PC-3 (cell line): ENCODE measurements at regions not wholly inside any gene's neighbourhood (a gene's known extent, or its start where the extent isn't known, plus 50 kb on each side); places are given as distances from the start of the nearest gene placed in this dataset.

Experiments used
- ATAC-seq: fragments of 200-7000 bp; cut with Tn5 transposase; 2 replicates; pipeline ENCODE4 v1.9.1; 2020; ENCODE audit warnings: mild to moderate bottlenecking, moderate library complexity
- BruUV-seq: library from RNA; stranded (reverse); fragments of 400-500 nt; replicated peaks from 2 replicates; lab custom pipeline; 2021; lab: Mats Ljungman, UMichigan
- CTCF ChIA-PET: fragments of 300-600 bp; sonication (Branson Sonifier 250); formaldehyde crosslinking; loops from one replicate; lab custom pipeline; 2022; ENCODE audit warnings: antibody characterized with exemption; lab: Charles Lee
- POLR2A ChIA-PET: fragments of 300-600 bp; sonication (Branson Sonifier 250); formaldehyde crosslinking; loops from one replicate; lab custom pipeline; 2022; ENCODE audit warnings: antibody characterized with exemption; ENCODE audit not compliant: unreplicated experiment; lab: Charles Lee
- DNase-seq: peaks from one replicate; pipeline ENCODE4 v3.0.0-alpha.2; 2015
- H2AFZ ChIP-seq: fragments of 300-600 bp; sonication (generic); 2 replicates; pipeline ENCODE4 v1.6.0; 2016; ENCODE audit warnings: antibody characterized with exemption, low read length
- H3F3A ChIP-seq: fragments of 300-600 bp; sonication (generic); one replicate; pipeline ENCODE4 v1.6.0; 2017; ENCODE audit warnings: antibody characterized with exemption, low read length, control low read depth, mild to moderate bottlenecking; ENCODE audit not compliant: unreplicated experiment
- H3K27ac ChIP-seq: fragments of 300-600 bp; sonication (generic); 2 replicates; pipeline ENCODE4 v1.5.1; 2016; ENCODE audit warnings: mild to moderate bottlenecking, low read length
- H3K27me3 ChIP-seq: fragments of 300-600 bp; sonication (generic); 2 replicates; pipeline ENCODE4 v1.6.1; 2016; ENCODE audit warnings: low read length, mixed read lengths
- H3K36me3 ChIP-seq: fragments of 300-600 bp; sonication (generic); 2 replicates; pipeline ENCODE4 v1.6.1; 2016; ENCODE audit warnings: low read depth, mixed run types, low read length, mixed read lengths
- H3K4me1 ChIP-seq: fragments of 300-600 bp; sonication (generic); 2 replicates; pipeline ENCODE4 v1.5.1; 2016; ENCODE audit warnings: low read length; ENCODE audit not compliant: insufficient read depth
- H3K4me2 ChIP-seq: fragments of 300-600 bp; sonication (generic); 2 replicates; pipeline ENCODE4 v1.6.0; 2016; ENCODE audit warnings: low read length
- H3K4me3 ChIP-seq: fragments of 300-600 bp; sonication (generic); 2 replicates; pipeline ENCODE4 v1.5.1; 2016; ENCODE audit warnings: mild to moderate bottlenecking, low read length, mixed read lengths
- H3K79me2 ChIP-seq: fragments of 300-600 bp; sonication (generic); 2 replicates; pipeline ENCODE4 v1.6.1; 2017; ENCODE audit warnings: low read length, mixed read lengths
- H3K9ac ChIP-seq: fragments of 300-600 bp; sonication (generic); 2 replicates; pipeline ENCODE4 v1.6.0; 2016; ENCODE audit warnings: mild to moderate bottlenecking, low read length
- H3K9me2 ChIP-seq: fragments of 300-600 bp; sonication (generic); replicated peaks from 2 replicates; pipeline ENCODE4 v1.6.1; 2016; ENCODE audit warnings: mixed run types, low read length, mixed read lengths
- H3K9me3 ChIP-seq: fragments of 300-600 bp; sonication (generic); 2 replicates; pipeline ENCODE4 v1.6.1; 2016; ENCODE audit warnings: low read length, mixed read lengths
- H4K20me1 ChIP-seq: fragments of 300-600 bp; sonication (generic); 2 replicates; pipeline ENCODE4 v1.6.1; 2016; ENCODE audit warnings: low read length, mixed read lengths
- EZH2 ChIP-seq: fragments of 300-600 bp; sonication (generic); IDR thresholded peaks from one replicate; pipeline ENCODE4 v1.6.1; 2017; ENCODE audit warnings: antibody characterized with exemption, mild to moderate bottlenecking, low read length; ENCODE audit not compliant: unreplicated experiment
- EZH2phosphoT487 ChIP-seq: fragments of 300-600 bp; sonication (generic); IDR thresholded peaks from 2 replicates; pipeline ENCODE4 v1.6.1; 2018; ENCODE audit warnings: mild to moderate bottlenecking, antibody characterized with exemption, low read length, borderline replicate concordance
- intact Hi-C: fragments of 100-400 bp; cut with micrococcal nuclease; formaldehyde crosslinking; loops from 2 replicates; pipeline ENCODE4 v1.9.0; 2023
- TF ChIP-seq, protein P1 (sequence below): fragments of 300-600 bp; sonication (generic); conservative IDR thresholded peaks from 2 replicates; pipeline ENCODE4 v1.5.1; 2017; ENCODE audit warnings: antibody characterized with exemption, low read depth, mild to moderate bottlenecking, low read length

DNA sequence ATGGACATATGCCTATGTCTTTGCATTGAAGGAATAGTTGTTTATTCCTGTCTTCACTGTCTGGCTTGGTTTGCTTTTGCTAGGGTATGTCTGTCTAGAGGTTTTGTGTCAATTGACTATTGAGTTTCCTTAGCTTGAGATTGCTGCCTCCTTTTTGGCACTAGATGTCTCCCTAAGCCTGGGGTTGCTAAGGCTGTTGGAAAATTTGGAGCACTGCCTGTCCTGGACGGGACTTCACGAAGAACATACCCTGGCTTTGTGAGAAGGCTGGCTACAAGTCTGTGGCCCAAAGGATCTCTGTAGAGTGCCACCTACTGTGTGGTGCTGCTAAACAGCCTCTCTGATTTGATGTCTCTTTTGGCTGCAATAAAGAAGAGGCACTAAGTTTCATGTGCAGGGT, 183.8 kb upstream of the NUDT10 start:
- no peak overlapping the region for H2AFZ ChIP-seq
- no peaks in the 10 kb centered on the region for H3K27me3 ChIP-seq
- TF ChIP-seq EZH2phosphoT487 (no peak), EZH2 (no peak)
- TF ChIP-seq, protein P1, sequence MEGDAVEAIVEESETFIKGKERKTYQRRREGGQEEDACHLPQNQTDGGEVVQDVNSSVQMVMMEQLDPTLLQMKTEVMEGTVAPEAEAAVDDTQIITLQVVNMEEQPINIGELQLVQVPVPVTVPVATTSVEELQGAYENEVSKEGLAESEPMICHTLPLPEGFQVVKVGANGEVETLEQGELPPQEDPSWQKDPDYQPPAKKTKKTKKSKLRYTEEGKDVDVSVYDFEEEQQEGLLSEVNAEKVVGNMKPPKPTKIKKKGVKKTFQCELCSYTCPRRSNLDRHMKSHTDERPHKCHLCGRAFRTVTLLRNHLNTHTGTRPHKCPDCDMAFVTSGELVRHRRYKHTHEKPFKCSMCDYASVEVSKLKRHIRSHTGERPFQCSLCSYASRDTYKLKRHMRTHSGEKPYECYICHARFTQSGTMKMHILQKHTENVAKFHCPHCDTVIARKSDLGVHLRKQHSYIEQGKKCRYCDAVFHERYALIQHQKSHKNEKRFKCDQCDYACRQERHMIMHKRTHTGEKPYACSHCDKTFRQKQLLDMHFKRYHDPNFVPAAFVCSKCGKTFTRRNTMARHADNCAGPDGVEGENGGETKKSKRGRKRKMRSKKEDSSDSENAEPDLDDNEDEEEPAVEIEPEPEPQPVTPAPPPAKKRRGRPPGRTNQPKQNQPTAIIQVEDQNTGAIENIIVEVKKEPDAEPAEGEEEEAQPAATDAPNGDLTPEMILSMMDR: peak; percentile 45; the same call in 1 of the 2 replicates
- H3K4me3 ChIP-seq: no peak overlapping the region
- POLR2A ChIA-PET: no interaction called here
- no peaks in the 10 kb centered on the region for H3F3A ChIP-seq
- H3K9me3 ChIP-seq: no peaks in the 10 kb centered on the region
- intact Hi-C loops: loop anchor here (5.0 kb wide), 1 partner anchor 273 kb away; no protein-coding TSS in a partner anchor
- no peak overlapping the region for H3K9ac ChIP-seq
- no peak overlapping the region for H3K4me2 ChIP-seq
- H3K9me2 ChIP-seq: no peaks in the 10 kb centered on the region
- ATAC-seq (no peak), DNase-seq (peak; percentile 27)
- no peaks in the 10 kb centered on the region for H4K20me1 ChIP-seq
- H3K4me1 ChIP-seq: no peaks in the 10 kb centered on the region
- CTCF ChIA-PET: no interaction called here
- no peaks in the 10 kb centered on the region for H3K79me2 ChIP-seq
- no TSS peak for BruUV-seq
- no peak overlapping the region for H3K27ac ChIP-seq
- H3K36me3 ChIP-seq: no peaks in the 10 kb centered on the region

DNA sequence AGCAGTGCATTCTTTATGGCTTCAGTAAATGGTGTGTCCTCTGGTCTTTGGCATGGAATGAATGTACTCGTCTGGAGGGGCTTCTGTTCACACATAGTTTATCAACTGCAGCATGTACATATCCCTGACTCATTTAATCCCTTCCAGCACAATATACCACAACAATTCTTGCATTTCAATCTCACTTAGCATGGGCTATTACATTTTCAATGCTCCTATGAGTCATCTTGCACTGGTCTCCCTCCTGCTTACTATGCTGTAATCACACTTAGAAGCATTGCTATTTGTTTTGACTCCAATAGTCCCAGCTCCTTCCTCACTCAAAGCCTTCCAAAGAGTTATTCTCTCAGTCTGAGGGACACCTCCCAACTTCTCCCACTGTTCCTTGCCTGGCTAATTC, 180.9 kb upstream of the NUDT10 start:
- H3K27ac ChIP-seq: no peak overlapping the region
- ATAC-seq (no peak), DNase-seq (no peak)
- no peak overlapping the region for H2AFZ ChIP-seq
- no peaks in the 10 kb centered on the region for H3K9me2 ChIP-seq
- H3K4me2 ChIP-seq: no peak overlapping the region
- ChIA-PET POLR2A (no interaction called here), CTCF (no interaction called here)
- no peaks in the 10 kb centered on the region for H3F3A ChIP-seq
- TF ChIP-seq EZH2phosphoT487 (no peak), EZH2 (no peak)
- TF ChIP-seq, protein P1: no peak
- no peaks in the 10 kb centered on the region for H3K4me1 ChIP-seq
- H4K20me1 ChIP-seq: no peaks in the 10 kb centered on the region
- H3K36me3 ChIP-seq: no peaks in the 10 kb centered on the region
- no peaks in the 10 kb centered on the region for H3K9me3 ChIP-seq
- no TSS peak for BruUV-seq
- intact Hi-C loops: no loop called here
- no peak overlapping the region for H3K4me3 ChIP-seq
- no peaks in the 10 kb centered on the region for H3K27me3 ChIP-seq
- H3K9ac ChIP-seq: no peak overlapping the region
- no peaks in the 10 kb centered on the region for H3K79me2 ChIP-seq

DNA sequence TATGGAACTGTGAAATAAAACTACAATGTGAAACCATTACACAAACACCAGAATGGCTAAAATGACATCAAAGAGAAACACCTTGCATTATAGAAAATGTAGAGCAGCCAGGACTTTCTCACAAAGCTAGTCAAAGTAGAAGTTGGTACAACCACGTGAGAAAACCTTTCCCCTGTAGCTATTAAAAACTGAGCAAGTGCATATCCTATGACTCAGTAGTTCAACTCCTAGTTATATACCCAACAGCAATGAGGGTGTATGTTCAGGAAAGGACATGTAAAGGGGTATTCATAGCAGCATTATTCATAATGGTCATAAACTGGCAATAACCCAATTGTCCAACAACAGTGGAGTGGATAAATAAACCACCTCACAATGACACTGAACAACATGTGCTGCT, 177.5 kb upstream of the NUDT10 start:
- Histone ChIP-seq H3F3A (no peaks in the 10 kb centered on the region), H3K27me3 (no peaks in the 10 kb centered on the region), H3K4me1 (no peaks in the 10 kb centered on the region), H3K9me3 (no peaks in the 10 kb centered on the region), H3K9ac (no peak overlapping the region), H3K4me3 (no peak overlapping the region), H3K27ac (no peak overlapping the region), H3K9me2 (no peaks in the 10 kb centered on the region), H4K20me1 (no peaks in the 10 kb centered on the region), H3K4me2 (no peak overlapping the region), H2AFZ (no peak overlapping the region), H3K36me3 (no peaks in the 10 kb centered on the region), H3K79me2 (no peaks in the 10 kb centered on the region)
- intact Hi-C loops: no loop called here
- BruUV-seq: no TSS peak
- POLR2A ChIA-PET: no interaction called here
- TF ChIP-seq EZH2 (no peak), EZH2phosphoT487 (no peak)
- TF ChIP-seq, protein P1: no peak
- DNase-seq: no peak
- ATAC-seq: no peak
- CTCF ChIA-PET: no interaction called here
